ENCODE measurements at regions not wholly inside any gene's neighbourhood (a gene's known extent, or its start where the extent isn't known, plus 50 kb on each side); places are given as distances from the start of the nearest gene placed in this dataset.
"Not testable (repeated sequence)": the region's sequence is repeated elsewhere in the genome, so short reads cannot be mapped to it uniquely, and the experiment has no call there.

GRCh38 chr16:64343061-64343819 is 778.6 kb downstream of the CDH11 start:
- no peak for DNase-seq

GRCh38 chr16:64341336-64341735 is 780.5 kb downstream of the CDH11 start:
- not testable (repeated sequence) for DNase-seq

GRCh38 chr16:64339052-64339770 is 782.7 kb downstream of the CDH11 start:
- no peak for DNase-seq

- DNase-seq, result no peak
These were observed 800.0 kb downstream of the CDH11 start for GRCh38 chr16:64321881-64322280.

DNA sequence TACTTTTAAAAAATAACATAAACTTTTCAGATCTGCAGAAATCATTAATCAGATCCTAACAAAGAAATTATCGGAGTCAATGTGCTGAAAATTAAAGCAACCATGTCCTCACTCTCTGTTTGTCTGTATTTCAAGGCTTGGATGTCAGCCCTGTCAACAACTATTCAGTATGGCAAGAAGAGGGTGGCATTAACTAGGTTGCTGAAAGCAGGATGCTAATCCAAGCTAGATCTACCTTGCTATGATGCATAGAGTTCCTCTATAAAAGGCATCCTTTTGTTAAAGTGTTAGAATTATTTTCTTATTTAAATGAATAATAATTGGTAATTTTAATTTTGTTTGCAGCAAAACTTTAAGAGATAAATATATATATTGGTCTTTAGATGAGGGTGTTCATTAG is 800.8 kb downstream of the CDH11 start:
- DNase-seq, result no peak

- DNase-seq, result no peak
These were observed 804.3 kb downstream of the CDH11 start for GRCh38 chr16:64317601-64318000.

DNA sequence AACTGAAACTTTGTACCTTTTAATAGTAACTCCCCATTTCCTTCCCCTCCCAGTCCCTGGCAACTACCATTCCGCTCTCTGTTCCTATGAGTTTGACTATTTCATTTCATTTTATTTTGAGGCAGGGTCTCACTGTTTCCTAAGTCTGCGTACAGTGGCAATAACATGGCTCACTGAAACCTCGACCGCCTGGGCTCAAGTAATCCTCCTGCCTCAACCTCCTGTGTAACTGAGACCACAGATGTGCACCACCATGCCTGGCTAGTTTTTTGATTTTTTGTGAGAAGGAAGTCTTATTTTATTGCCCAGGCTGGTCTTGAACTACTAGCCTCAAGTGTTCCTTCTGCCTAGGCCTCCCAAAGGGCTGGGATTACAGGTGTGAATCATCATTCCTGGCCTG is 808.1 kb downstream of the CDH11 start:
- no peak for DNase-seq

DNA sequence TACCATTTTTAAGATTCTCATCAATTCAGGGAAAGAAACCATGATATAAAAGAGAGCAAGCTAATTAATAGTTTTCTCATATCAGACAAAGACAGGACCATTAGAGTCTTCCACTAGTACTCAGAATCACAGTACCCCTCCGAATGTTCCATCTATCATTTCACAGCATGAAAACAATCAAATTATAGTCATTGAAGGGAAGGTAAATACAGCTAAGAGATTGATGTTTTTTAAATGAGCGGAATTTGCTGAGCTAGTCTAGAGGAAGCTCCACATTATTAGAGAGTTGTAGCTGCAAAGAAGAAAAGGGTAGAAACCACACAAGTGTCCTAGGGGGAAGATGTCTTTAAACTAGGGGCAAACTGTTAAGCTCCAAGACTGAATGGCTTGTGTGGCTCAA is 808.9 kb downstream of the CDH11 start:
- DNase-seq, result no peak

- DNase-seq, result no peak
These were observed 809.6 kb downstream of the CDH11 start for GRCh38 chr16:64312292-64312691.

DNA sequence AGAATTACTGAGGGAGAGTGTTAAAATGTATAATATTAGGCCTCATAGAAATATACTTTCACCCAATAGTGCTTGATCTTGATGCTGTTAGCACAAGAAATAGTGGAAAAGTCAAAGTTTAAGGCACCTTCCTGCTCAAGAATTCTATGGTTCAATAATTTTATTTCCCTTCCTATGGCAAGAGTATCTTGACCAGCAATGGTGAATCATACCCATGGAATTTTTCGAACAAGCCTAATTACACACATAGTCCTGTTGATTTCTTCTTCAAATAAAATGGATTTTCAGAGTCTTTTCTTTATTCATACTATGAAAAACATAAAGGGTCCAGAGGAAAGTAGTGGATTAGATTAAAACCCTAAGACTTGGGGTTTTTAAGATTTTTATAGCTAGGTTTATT is 810.6 kb downstream of the CDH11 start:
- DNase-seq, result no peak

DNA sequence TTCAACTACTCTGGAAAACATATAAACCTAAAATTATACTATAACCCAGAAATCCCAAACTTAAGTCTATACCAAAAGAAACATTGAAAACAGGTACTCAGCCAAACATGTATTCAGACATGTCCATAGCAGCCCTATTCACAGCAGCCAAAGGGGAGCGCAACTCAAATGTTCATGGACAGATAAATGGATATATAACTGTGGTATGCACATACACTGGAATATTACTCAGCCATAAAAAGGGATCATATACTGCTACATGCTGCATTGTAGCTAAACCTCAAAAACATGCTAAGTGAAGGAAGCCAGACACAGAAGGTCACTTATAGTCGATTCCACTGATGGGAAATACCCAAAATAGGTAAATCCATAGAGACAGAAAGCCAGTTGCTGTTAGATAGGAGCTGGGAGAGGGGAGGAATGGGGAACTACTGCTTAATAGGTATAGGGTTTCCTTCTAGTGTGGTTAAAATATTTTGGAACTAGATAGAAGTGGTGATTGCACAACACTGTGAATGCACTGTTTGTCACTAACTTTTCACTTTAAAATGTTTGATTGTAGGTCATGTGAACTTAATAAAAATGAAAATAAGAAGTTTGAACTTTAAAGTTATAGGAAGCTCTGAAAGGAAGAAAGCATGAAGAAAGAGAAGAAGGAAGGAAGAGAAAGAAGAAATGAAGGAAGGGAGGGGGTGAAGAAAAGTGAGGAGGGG is 812.3 kb downstream of the CDH11 start:
- DNase-seq, result no peak

DNA sequence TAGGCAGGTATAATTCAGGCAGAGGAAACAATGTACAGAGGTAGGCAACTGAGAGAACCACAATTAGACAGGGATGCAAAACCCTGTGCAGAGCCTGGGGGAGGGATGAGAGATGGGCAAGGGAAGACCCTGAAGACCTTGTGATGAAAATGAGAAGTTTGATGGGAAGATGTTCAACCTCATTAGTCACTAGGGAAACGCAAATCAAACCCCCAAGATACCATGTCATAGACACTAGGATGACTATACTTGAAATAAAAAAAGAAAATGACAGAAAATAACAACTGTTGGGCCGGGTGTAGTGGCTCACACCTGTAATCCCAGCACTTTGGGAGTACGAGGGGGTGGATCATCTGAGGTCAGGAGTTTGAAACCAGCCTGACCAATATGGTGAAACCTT is 813.1 kb downstream of the CDH11 start:
- DNase-seq, result no peak

GRCh38 chr16:64307431-64307830 is 814.4 kb downstream of the CDH11 start:
- DNase-seq, result no peak

DNA sequence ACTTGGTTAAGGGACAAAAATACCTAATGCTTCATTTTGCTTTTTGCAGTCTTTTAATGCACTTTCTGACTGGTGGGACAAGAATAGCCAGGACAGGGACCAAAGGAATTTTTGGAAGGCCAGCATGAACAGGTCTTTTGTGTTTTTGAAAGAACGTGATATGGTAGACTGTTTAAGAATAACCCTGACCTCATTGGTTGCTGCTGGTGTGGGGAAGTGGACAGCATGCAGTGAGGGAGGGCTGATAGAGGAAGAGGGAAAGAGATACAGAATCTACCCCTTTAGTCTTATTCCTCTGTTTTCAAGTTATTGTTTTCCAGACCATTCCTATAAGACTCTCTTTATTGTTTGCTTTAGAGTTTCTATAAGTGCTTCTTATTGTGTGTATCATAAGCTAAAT is 816.2 kb downstream of the CDH11 start:
- no peak for DNase-seq

DNA sequence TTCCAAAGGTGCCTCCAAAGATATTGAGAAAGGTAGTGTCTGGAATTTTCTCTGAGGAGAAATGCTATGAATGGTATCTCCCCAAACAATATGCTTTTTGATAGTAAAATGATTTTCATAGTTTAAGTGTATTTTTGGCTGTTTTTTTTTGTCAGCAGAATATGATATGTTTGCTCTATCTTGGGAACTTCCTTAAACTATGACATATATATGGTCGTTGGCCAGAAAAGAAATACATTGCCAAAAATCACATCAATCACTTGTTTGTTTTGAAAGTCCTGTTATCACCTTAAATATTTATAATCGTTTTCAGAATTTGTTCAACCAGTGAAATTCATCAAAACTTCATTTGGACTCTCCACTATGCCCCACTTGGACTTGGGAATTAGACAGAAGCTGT is 816.9 kb downstream of the CDH11 start:
- no peak for DNase-seq

DNA sequence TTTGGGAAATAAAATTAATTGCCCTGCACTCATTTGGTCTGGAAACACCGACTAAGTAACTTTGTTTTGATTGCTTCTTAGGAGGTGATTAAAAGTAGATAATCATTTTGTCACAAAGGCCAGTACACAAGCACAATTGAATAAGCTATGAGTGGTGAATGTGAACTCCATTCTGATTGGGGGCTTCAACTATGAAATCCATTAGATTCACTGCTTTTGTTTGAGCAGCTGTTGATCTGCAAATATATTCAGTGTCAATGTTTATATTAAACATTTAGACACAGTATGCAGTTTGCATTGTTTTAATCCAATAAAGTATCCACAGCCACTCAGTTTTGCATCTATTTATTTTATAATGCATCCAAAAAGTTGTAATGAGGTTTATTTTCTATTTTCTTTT is 817.5 kb downstream of the CDH11 start:
- no peak for DNase-seq

DNA sequence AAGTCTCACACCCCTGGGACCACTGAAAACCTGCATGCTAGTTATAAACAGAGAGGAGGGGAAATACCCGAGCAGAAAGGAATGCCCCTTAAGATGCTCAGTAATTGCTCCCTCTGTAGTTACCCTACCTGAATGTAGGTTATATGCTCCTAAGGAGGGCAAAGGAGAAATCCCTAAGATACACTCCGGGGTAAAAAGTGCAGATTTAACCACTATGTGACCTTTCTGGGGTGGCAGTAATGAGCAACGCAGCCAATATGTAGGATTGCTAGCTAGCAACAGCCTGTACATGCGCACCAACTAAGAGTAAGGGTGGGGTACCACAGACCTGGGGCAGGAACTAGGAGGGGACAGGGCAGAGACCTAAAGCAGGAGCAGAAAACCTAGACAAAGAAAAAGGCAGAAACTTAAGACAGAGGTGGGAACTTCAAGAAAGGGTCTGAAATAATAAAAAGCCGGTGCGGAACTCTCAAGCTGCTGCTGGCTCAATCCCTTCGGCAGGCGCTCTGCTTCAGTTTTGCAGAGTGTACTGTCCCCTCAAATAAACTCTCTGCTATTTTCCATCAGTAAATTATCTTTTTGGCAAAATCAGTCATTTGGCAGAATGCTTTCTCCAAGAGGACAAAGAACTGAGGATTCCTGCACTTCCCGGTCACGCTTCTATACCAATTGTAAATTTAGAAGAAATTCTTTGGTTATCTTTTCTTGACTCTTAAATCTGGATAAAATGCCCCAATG is 823.8 kb downstream of the CDH11 start:
- DNase-seq, result no peak

GRCh38 chr16:64295466-64295865 is 826.4 kb downstream of the CDH11 start:
- DNase-seq, result no peak

DNA sequence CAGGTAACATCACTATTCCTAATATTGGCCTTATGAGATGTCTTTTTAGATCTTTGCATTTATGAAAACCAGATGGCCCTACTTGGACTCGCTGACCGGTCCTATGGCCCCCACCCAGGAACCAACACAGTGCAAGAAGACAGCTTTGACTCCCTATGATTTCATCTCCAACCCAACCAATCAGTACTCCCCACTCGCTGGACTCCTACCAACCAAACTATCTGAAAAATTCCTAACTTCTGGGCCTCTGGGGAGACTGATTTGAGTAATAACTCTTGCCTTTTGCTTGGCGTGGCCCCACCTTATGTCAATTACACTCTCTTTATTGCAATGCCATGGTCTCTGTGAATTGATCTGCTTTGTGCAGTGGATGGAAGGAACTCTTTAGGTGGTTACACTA is 828.9 kb downstream of the CDH11 start:
- DNase-seq, result no peak

DNA sequence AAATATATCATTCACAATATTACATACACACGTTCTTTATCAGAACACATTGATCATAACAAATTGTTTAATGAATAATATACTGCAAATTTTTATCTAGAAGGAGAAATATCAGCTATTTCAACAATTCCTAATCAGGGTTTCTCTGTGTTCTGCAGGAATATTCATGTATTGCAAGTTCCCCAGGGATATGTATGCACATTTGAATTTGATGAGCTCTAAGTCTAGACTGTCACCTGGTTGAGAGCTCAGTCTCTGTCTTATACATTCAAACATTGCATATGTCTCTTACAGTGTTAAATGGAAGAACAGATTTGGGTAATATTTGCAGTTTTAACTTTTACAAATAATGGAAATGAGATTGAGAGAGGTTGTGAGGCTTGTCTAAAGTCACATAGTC is 829.7 kb downstream of the CDH11 start:
- DNase-seq, result no peak

DNA sequence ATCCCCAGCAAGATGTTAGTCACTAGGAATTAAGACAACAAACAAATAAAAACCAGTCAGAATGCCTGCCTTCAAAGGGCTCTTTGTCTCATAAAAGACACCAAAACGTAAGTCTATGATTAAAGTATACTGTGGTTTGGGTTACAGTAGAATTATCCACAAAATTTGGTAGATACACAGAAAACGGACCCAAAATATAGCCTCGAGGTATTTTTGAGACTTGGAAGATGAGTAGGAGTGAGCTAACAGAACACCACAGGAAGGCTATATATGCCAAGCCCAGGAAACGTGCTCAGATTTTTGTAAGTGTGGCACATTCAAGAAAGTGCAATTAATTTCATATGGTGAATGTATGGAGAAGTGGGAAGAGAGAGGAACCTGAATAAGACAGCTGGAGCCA is 831.4 kb downstream of the CDH11 start:
- DNase-seq, result no peak

GRCh38 chr16:64287655-64288528 is 834.0 kb downstream of the CDH11 start:
- no peak for DNase-seq
